Pancreas (tissue), 10 donors: ENCODE measurements at regions not wholly inside any gene's neighbourhood (a gene's known extent, or its start where the extent isn't known, plus 50 kb on each side); places are given as distances from the start of the nearest gene placed in this dataset.

Experiments
- ATAC-seq, 4 donors: fragments of 200-7000 bp; cut with Tn5 transposase; one replicate each; pipeline versions ENCODE4 v1.8.0 to v1.9.1; 2020; ENCODE audit warnings: mild to moderate bottlenecking in 4 of 4, moderate library complexity in 4 of 4
- DNase-seq, 6 donors: peaks; one replicate each; pipeline ENCODE4 v3.0.0-alpha.2; 2020
- FAIRE-seq: peaks from 2 replicates; lab custom pipeline; 2012; peaks lifted over from hg19 to GRCh38; lab: Jason Lieb, UNC
- H3K27ac ChIP-seq, 4 donors: fragments of 200-600 bp; sonication (generic); 1 replicate in 3 of 4; 2 replicates in 1 of 4; pipeline versions ENCODE4 v1.5.0 to v1.8.0; 2020
- H3K27me3 ChIP-seq, 4 donors: fragments of 200-600 bp; one replicate each; pipeline ENCODE4 v1.8.0; 2021
- H3K36me3 ChIP-seq, 3 donors: fragments of 200-600 bp; sonication (generic) in 1 of 3; one replicate each; pipeline versions ENCODE4 v1.5.0 to v1.8.0; 2020 to 2021
- H3K4me1 ChIP-seq, 3 donors: fragments of 200-600 bp; one replicate each; pipeline ENCODE4 v1.8.0; 2021
- H3K4me3 ChIP-seq, 4 donors: fragments of 200-600 bp; sonication (generic) in 2 of 4; one replicate each; pipeline versions ENCODE4 v1.5.0 to v1.8.0; 2020 to 2021
- H3K9me3 ChIP-seq, 4 donors: fragments of 200-600 bp; one replicate each; pipeline ENCODE4 v1.8.0; 2021
- WGBS, 2 donors: extraction: QIAGEN DNeasy Blood & Tissue Kit; methylation state at CpG; one replicate each; pipeline ENCODE4 v1.1.7; 2013; 5-methylcytosine and 5-hydroxymethylcytosine counted together
- intact Hi-C, 3 donors: fragments of 100-400 bp; cut with DNase I; formaldehyde crosslinking; loops; one replicate each; pipeline versions ENCODE4 v1.11.1 to v1.14.2; 2022
- TF ChIP-seq, protein P1 (sequence below), 4 donors: fragments of 200-600 bp; sonication (generic) in 3 of 4; IDR thresholded peaks; one replicate each; pipeline versions ENCODE4 v1.5.0 to v1.8.0; 2021; ENCODE audit warnings: antibody characterized with exemption in 4 of 4
- donor health status: healthy with polysubstance abuse.
- donor health status: DM: no; HTN: no; CAD: no; lungs with moderate emphysema.
- donor health status: DM: no; HTN: no; CAD: no.
- donor health status: control.
- donor health status: control.
- donor health status: Bipolar disorder and iron deficiency.
- donor health status: DM: yes; HTN: yes; CAD: no.
- donor health status: DM: no; HTN: no; CAD: no.
- donor health status: DM: no; HTN: no; CAD: no.
- donor health status: DM: yes; HTN: yes; CAD: no.

DNA sequence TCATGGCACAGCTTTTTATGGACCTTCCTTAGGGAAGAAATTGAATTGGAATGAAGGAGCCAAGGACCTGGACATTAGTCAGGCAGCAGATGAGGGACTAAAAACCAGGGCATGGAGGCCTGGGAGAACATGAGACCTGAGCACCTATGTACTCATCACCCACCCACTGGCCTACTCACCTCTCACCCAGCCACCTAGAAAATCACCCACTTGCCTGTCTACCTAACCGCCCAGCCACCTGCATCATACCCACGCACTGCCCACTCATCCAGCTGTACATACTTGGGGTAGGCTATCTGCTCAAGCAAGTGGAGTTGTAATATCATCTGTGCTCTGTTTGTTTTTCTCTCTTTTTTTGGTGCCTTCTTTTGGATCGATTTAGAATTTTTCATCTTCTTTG is 65.3 kb upstream of the SLCO2A1 start:
- Histone ChIP-seq H3K9me3 (no peaks in the 10 kb centered on the region), H3K36me3 (no peaks in the 10 kb centered on the region), H3K4me3 (no peak overlapping the region), H3K4me1 (no peaks in the 10 kb centered on the region), H3K27ac (no peak overlapping the region), H3K27me3 (no peaks in the 10 kb centered on the region)
- ATAC-seq: no peak
- WGBS, 2 donors: 81 to 85% methylated on average over 3 of the region's 3 CpGs
- no peak for FAIRE-seq
- DNase-seq: no peak
- TF ChIP-seq, protein P1, sequence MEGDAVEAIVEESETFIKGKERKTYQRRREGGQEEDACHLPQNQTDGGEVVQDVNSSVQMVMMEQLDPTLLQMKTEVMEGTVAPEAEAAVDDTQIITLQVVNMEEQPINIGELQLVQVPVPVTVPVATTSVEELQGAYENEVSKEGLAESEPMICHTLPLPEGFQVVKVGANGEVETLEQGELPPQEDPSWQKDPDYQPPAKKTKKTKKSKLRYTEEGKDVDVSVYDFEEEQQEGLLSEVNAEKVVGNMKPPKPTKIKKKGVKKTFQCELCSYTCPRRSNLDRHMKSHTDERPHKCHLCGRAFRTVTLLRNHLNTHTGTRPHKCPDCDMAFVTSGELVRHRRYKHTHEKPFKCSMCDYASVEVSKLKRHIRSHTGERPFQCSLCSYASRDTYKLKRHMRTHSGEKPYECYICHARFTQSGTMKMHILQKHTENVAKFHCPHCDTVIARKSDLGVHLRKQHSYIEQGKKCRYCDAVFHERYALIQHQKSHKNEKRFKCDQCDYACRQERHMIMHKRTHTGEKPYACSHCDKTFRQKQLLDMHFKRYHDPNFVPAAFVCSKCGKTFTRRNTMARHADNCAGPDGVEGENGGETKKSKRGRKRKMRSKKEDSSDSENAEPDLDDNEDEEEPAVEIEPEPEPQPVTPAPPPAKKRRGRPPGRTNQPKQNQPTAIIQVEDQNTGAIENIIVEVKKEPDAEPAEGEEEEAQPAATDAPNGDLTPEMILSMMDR (IDR thresholded peaks at IDR 0.05): no peak
- intact Hi-C loops: no loop called here

DNA sequence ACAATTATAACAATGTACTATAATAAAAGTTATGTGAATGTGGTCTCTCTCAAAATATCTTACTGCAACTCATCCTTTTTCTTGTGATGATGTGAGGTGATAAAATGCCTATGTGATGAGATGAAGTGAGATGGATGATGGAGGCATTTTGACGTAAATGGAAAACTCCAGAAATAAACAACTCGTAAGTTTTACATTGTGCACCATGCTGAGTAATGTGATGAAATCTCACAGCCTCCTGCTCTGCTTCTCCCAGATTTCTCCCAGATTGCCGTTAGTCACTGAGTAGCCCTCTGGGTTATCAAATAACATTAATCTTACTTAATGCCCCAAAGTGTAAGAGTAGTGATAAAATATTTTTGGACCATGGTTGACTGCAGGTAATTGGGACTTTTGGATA is 64.8 kb upstream of the SLCO2A1 start:
- Histone ChIP-seq H3K36me3 (no peaks in the 10 kb centered on the region), H3K9me3 (no peaks in the 10 kb centered on the region), H3K4me1 (no peaks in the 10 kb centered on the region), H3K27me3 (no peaks in the 10 kb centered on the region), H3K4me3 (no peak overlapping the region), H3K27ac (no peak overlapping the region)
- TF ChIP-seq, protein P1 (IDR thresholded peaks at IDR 0.05): no peak
- ATAC-seq (no peak), FAIRE-seq (no peak), DNase-seq (no peak)
- intact Hi-C loops: no loop called here
- WGBS, 2 donors: 65 to 69% methylated on average over 3 of the region's 3 CpGs

DNA sequence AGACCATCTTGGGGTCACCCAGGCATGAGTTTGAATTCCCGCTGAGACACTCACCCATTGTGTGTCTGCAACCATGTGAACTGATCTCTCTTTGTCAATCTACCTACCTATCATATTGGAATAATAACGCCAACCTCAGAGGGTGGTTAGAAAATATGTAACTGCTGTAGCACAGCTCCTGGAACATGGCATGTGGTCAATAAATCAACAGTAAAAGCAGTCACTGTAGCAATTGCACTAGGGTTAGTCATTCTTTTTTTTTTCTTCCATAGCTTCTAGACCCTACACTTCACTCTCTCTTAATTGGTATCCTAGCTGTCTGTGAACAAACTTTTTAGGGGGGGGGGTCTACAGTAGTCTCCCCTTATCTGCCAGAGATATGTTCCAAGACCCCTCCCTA is 64.2 kb upstream of the SLCO2A1 start:
- Histone ChIP-seq H3K27ac (no peak overlapping the region), H3K9me3 (no peaks in the 10 kb centered on the region), H3K4me1 (no peaks in the 10 kb centered on the region), H3K4me3 (no peak overlapping the region), H3K27me3 (no peaks in the 10 kb centered on the region), H3K36me3 (no peaks in the 10 kb centered on the region)
- 80 to 86% methylated on average over 2 of the region's 2 CpGs for WGBS, 2 donors
- intact Hi-C loops: no loop called here
- ATAC-seq (no peak), FAIRE-seq (no peak), DNase-seq (no peak)
- TF ChIP-seq, protein P1 (IDR thresholded peaks at IDR 0.05): no peak

DNA sequence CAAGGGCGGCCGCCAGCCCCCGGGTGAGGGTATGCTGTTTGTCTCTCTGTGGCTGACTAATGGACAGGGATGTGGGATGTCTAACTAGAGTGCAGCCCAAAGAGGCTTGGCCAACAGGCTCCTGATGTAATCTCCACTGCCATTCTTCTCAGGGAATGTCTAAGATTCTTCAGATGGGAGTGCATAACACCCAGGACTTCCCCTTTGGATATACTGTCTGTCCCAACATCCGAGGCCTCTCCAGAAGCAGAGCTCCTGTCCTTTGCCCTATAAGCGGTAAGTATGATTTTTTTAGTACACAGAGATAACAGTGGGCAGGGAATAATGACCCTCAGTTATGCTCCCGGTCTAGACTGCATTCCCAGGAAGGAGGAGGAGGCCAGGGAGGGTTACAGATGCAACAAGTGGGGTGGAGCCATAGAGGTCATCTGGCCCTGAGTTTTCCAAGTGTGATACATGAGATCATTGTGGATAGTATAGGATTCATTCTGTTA is 62.5 kb upstream of the SLCO2A1 start:
- WGBS, 2 donors: 65 to 73% methylated on average over 6 of the region's 6 CpGs
- no peak for DNase-seq
- intact Hi-C loops: no loop called here
- Histone ChIP-seq H3K4me3 (no peak overlapping the region), H3K4me1 (no peaks in the 10 kb centered on the region), H3K27ac (no peak overlapping the region), H3K36me3 (no peaks in the 10 kb centered on the region), H3K9me3 (no peaks in the 10 kb centered on the region), H3K27me3 (no peaks in the 10 kb centered on the region)
- TF ChIP-seq, protein P1 (IDR thresholded peaks at IDR 0.05): no peak
- FAIRE-seq: no peak
- no peak for ATAC-seq

DNA sequence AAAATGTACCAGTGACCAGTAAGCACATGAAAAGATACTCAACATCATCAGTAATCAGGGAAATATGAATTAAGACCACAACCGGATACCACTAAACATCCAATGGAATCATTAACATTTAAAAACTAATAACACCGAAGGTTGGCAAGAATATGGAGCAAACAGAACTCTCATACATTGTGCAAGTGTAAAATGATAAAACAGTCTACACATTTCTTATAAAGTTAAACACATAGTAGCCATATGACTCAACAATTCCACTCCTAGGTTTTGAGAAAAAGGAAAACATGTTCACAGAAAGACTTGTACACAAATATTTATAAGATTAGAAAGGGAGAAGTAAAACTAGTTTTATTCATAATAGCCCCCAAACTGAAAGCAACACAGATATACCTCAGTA is 60.3 kb upstream of the SLCO2A1 start:
- 77 to 86% methylated on average over 2 of the region's 2 CpGs for WGBS, 2 donors
- intact Hi-C loops: no loop called here
- DNase-seq (no peak), FAIRE-seq (no peak), ATAC-seq (no peak)
- TF ChIP-seq, protein P1 (IDR thresholded peaks at IDR 0.05): no peak
- Histone ChIP-seq H3K27me3 (no peaks in the 10 kb centered on the region), H3K4me3 (no peak overlapping the region), H3K4me1 (no peaks in the 10 kb centered on the region), H3K36me3 (no peaks in the 10 kb centered on the region), H3K27ac (no peak overlapping the region), H3K9me3 (no peaks in the 10 kb centered on the region)
